Muscle of leg (tissue), 3 donors: ENCODE measurements at regions not wholly inside any gene's neighbourhood (a gene's known extent, or its start where the extent isn't known, plus 50 kb on each side); places are given as distances from the start of the nearest gene placed in this dataset.
A peak's percentile ranks its signal among the peaks of the same experiment; 100 is the strongest.

Experiments
- DNase-seq: peaks from one replicate; pipeline ENCODE4 v3.0.0; 2013
- H3K27ac ChIP-seq: one replicate; pipeline ENCODE4 v1.5.1; 2013; ENCODE audit warnings: mild to moderate bottlenecking, low read length, control low read depth
- H3K27me3 ChIP-seq: one replicate; pipeline ENCODE4 v1.6.1; 2013; ENCODE audit warnings: low read length; ENCODE audit not compliant: control insufficient read depth, insufficient read depth
- H3K36me3 ChIP-seq: one replicate; pipeline ENCODE4 v1.6.1; 2013; ENCODE audit warnings: low read length; ENCODE audit not compliant: control insufficient read depth, insufficient read depth
- H3K4me1 ChIP-seq: one replicate; pipeline ENCODE4 v1.6.1; 2013; ENCODE audit warnings: low read length; ENCODE audit not compliant: control insufficient read depth, insufficient read depth
- H3K4me3 ChIP-seq: one replicate; pipeline ENCODE4 v1.5.1; 2013; ENCODE audit warnings: low read length, control low read depth
- H3K9me3 ChIP-seq: replicated peaks from 2 replicates; pipeline ENCODE4 v1.6.1; 2013; ENCODE audit warnings: low read depth, low read length; ENCODE audit not compliant: control insufficient read depth
- WGBS: methylation state at CpG from one replicate; pipeline ENCODE4 v1.1.5; 2013; ENCODE audit warnings: missing lambda C conversion rate; ENCODE audit not compliant: insufficient coverage; 5-methylcytosine and 5-hydroxymethylcytosine counted together

GRCh38 chr6:95233879-95234278 is 343.5 kb upstream of the MANEA start:
- Histone ChIP-seq H3K27me3 (no peaks in the 10 kb centered on the region), H3K4me1 (no peaks in the 10 kb centered on the region), H3K9me3 (no peaks in the 10 kb centered on the region), H3K27ac (no peak overlapping the region), H3K36me3 (no peaks in the 10 kb centered on the region), H3K4me3 (no peak overlapping the region)
- DNase-seq = no peak
- no CpG with 5 or more reads among the region's 9 CpGs for WGBS

DNA sequence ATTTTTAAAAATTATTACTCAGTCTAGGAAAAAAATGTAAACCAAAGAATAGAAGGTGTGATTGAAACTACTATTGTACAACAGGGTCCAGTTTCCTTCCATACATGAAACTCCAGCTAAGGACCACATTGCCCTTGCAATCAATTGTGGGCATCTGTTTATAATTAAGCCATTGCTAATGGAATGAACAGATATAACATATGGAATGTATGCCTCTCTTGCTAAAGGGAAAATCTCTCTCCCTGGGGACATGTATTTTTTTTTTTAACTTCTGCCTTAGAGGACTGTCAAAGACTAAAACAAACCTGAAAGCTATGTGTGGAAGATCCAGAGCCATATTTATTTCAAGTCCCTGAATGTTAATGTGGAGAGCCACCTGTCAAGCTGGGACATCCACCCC is 336.8 kb upstream of the MANEA start:
- H3K27me3 ChIP-seq = no peaks in the 10 kb centered on the region
- peak; percentile 18 for DNase-seq
- H3K9me3 ChIP-seq = no peaks in the 10 kb centered on the region
- H3K36me3 ChIP-seq = no peaks in the 10 kb centered on the region
- H3K4me3 ChIP-seq = no peak overlapping the region
- H3K27ac ChIP-seq = no peak overlapping the region
- H3K4me1 ChIP-seq = no peaks in the 10 kb centered on the region

- Histone ChIP-seq H3K27me3 (no peaks in the 10 kb centered on the region), H3K4me1 (no peaks in the 10 kb centered on the region), H3K9me3 (no peaks in the 10 kb centered on the region), H3K36me3 (no peaks in the 10 kb centered on the region), H3K4me3 (no peak overlapping the region), H3K27ac (no peak overlapping the region)
- no CpG with 5 or more reads among the region's 1 CpG for WGBS
- no peak for DNase-seq
Measured at GRCh38 chr6:95242560-95242959, 334.8 kb upstream of the MANEA start.

DNA sequence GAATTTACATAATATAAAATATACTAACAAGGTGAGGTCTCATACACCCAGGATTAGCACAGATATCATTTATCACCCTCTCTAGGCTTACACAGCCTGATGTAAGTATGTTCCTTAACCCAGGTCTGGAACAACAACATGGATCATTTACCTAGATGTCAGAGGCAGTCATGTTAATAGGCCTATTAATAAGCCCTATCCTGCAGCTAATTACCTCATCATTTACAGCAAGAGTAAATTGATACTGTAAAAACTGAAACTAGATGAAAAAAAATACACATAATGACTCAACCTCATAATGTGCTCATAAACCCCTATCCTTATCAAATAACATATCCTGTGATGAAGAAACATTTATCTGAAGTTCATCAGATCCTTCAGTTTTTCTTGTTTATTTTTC is 334.3 kb upstream of the MANEA start:
- Histone ChIP-seq H3K4me3 (no peak overlapping the region), H3K4me1 (no peaks in the 10 kb centered on the region), H3K27ac (no peak overlapping the region), H3K36me3 (no peaks in the 10 kb centered on the region), H3K9me3 (no peaks in the 10 kb centered on the region), H3K27me3 (no peaks in the 10 kb centered on the region)
- DNase-seq = no peak

DNA sequence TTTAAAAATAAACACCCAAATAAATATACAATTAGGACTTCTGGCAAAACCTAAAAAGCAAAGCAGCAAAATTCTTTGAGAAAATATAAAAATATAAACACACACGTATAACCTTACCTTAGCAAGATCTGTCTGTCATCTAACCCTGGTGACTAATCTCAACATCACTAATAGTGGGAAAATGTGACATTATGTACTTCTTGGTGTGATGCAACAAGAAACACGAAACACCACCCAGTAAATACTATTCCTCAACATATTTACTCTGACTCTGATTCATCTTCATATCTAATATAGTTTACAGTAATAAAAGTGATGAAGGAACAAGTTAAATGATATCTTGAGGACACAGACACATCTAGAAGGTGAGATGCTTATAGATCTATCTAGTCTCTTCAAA is 332.6 kb upstream of the MANEA start:
- H3K27me3 ChIP-seq = no peaks in the 10 kb centered on the region
- no peak overlapping the region for H3K27ac ChIP-seq
- no CpG with 5 or more reads among the region's 2 CpGs for WGBS
- DNase-seq = no peak
- H3K9me3 ChIP-seq = no peaks in the 10 kb centered on the region
- H3K36me3 ChIP-seq = no peaks in the 10 kb centered on the region
- no peaks in the 10 kb centered on the region for H3K4me1 ChIP-seq
- H3K4me3 ChIP-seq = no peak overlapping the region

DNA sequence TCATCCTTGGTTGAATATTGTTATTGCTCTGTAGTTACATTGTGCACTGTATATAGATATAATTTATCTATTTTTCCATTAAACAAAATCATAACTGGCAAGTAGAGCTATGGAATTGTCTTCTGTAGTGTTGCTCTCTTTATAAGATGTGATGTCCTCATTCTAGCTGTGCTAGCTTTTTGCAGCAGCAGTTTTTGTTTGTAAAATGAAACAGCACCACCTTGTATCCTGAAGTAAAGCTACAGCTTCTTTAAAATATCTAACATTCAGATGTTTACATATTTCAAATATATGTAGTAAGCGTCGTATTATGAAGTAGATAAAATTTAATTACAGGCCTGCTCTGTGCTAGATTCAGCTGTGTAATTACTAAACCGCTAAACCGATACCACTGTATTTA is 328.8 kb upstream of the MANEA start:
- Histone ChIP-seq H3K27ac (no peak overlapping the region), H3K4me1 (no peaks in the 10 kb centered on the region), H3K4me3 (no peak overlapping the region), H3K36me3 (no peaks in the 10 kb centered on the region), H3K9me3 (no peaks in the 10 kb centered on the region), H3K27me3 (no peaks in the 10 kb centered on the region)
- DNase-seq = peak; percentile 47
- no CpG with 5 or more reads among the region's 4 CpGs for WGBS

GRCh38 chr6:95249175-95249574 is 328.2 kb upstream of the MANEA start:
- H3K36me3 ChIP-seq = no peaks in the 10 kb centered on the region
- H3K4me1 ChIP-seq = no peaks in the 10 kb centered on the region
- H3K27ac ChIP-seq = no peak overlapping the region
- no peaks in the 10 kb centered on the region for H3K27me3 ChIP-seq
- DNase-seq = no peak
- H3K9me3 ChIP-seq = no peaks in the 10 kb centered on the region
- H3K4me3 ChIP-seq = no peak overlapping the region

GRCh38 chr6:95249661-95250060 is 327.7 kb upstream of the MANEA start:
- WGBS = no CpG with 5 or more reads among the region's 2 CpGs
- Histone ChIP-seq H3K27me3 (no peaks in the 10 kb centered on the region), H3K4me1 (no peaks in the 10 kb centered on the region), H3K9me3 (no peaks in the 10 kb centered on the region), H3K27ac (no peak overlapping the region), H3K36me3 (no peaks in the 10 kb centered on the region), H3K4me3 (no peak overlapping the region)
- DNase-seq = no peak

DNA sequence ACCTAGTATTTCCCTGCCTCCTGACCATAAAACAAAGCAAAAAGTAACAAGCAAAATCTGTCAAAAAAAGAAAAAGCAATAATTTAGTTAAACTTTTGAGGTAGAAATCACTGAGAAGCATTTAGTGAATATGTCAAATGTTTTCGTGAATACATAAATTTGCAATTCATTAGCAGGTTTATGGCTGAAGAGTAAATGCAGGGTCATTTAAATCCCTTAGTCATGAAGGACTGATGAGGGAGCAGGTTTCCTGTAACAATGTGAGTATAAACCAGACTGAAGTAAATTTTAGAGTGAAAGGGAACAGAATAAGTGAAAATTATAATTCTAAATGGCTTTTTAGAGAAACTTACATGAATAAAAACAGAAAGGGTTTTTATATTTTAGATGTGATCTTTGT is 313.5 kb upstream of the MANEA start:
- no peak for DNase-seq
- WGBS = 0% methylated on average over 1 of the region's 1 CpG

DNA sequence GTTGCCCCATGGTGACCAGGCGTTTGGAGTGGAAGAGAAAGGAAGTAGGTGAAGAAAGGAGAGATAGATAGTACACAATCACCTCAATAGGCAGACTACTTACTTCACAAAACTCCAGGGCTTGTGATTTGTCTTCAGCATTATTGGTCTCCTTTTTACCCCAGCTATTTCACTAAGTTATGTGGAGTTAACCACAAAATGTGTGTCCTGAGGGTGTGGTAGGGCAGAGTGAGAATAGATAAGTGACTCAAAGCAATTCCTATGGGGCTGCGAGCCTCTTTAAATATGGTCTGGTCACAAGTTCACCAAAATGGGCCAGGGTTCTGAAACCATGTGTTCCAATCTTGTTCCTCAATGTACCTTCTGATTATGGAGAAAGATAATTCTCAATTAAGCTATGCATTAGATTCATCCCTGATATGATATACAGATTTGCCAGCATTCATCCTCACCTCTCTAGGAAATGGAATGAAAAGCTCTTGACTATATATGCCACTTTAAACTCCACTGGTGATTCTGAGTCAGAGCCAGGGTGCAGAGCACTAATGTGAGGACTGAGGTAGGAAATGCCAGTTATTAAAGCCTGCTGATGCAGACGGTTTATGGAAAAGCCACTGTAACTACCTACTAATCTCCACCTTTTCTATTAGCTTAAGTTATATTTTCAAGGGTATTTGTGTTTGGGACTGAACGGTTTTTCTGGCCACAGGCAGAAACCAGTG is 310.6 kb upstream of the MANEA start:
- no peaks in the 10 kb centered on the region for H3K36me3 ChIP-seq
- DNase-seq = no peak
- no peaks in the 10 kb centered on the region for H3K4me1 ChIP-seq
- H3K27me3 ChIP-seq = no peaks in the 10 kb centered on the region
- H3K4me3 ChIP-seq = no peak overlapping the region
- H3K27ac ChIP-seq = no peak overlapping the region
- no CpG with 5 or more reads among the region's 4 CpGs for WGBS
- no peaks in the 10 kb centered on the region for H3K9me3 ChIP-seq

More for the DNA sequence above, 313.5 kb upstream of the MANEA start:
- Histone ChIP-seq H3K4me1 (no peaks in the 10 kb centered on the region), H3K4me3 (no peak overlapping the region), H3K36me3 (no peaks in the 10 kb centered on the region), H3K27me3 (no peaks in the 10 kb centered on the region), H3K27ac (no peak overlapping the region), H3K9me3 (no peaks in the 10 kb centered on the region)

DNA sequence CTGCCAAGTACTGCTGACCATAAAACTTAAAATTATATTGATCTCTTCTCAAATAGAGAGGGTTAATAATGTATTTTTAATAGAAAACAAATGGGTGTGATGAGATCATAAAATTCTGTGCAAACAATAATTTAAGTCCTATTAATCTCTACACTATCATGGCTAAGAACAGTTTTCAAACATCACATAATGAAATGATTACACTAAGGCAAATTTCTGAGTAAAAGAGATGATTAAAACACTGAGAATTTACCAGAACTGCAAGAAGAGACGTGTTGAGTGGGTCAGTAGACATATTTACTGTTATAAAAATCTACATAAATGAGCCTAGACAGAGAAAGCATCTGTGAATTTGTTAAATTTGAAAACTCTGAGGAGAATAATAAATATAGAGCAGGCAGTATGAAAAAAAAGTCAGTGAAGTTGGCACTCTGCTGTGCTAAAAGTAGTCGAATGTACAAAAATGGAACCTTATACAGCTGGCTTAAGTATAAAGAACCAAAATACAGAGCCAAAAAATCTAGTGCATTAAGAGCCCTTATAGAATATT is 302.6 kb upstream of the MANEA start:
- H3K27me3 ChIP-seq = no peaks in the 10 kb centered on the region
- no peaks in the 10 kb centered on the region for H3K4me1 ChIP-seq
- WGBS = no CpG with 5 or more reads among the region's 2 CpGs
- no peak overlapping the region for H3K27ac ChIP-seq
- H3K4me3 ChIP-seq = no peak overlapping the region
- no peaks in the 10 kb centered on the region for H3K9me3 ChIP-seq
- H3K36me3 ChIP-seq = no peaks in the 10 kb centered on the region
- DNase-seq = peak; percentile 25
